ENCODE measurements at regions not wholly inside any gene's neighbourhood (a gene's known extent, or its start where the extent isn't known, plus 50 kb on each side); places are given as distances from the start of the nearest gene placed in this dataset.
"Not testable (repeated sequence)": the region's sequence is repeated elsewhere in the genome, so short reads cannot be mapped to it uniquely, and the experiment has no call there.

DNA sequence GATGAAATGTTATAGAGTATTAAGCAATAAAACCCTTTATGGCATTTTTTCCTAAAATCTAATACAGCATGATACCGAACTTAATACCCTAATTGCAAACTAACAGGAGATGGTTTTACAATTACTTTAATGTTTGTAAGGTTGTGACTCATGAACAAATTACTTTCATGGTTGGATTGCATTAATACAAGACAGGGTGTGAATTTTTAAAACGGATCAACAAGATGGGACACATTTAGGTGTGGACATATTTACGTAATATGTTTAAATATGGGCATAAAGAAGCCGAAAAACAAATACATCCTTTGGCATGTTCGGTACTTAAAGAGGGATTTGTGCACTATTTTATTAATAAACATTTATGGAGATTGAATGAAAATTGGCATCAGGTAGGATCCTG is 168.3 kb upstream of the SPRY2 start:
- no peak for FAIRE-seq

DNA sequence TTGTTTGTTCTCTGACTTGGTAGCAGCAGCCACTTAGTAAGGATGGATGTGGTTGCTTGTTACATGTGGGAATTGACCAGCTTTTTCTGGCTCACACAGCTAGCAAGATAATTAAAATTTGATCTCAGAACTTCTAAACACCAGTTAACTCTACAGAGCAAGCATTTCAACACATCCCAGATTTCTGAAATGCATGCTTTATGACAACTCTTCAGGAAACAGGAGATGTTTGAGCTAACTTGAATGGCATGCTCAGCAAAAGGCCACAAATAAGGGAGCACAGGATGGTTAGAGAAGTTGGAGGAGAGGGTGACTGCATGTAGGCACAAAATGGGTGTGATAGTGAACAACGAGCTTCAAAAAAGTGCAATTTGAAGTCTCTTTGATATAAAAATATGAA is 167.1 kb upstream of the SPRY2 start:
- FAIRE-seq = no peak

DNA sequence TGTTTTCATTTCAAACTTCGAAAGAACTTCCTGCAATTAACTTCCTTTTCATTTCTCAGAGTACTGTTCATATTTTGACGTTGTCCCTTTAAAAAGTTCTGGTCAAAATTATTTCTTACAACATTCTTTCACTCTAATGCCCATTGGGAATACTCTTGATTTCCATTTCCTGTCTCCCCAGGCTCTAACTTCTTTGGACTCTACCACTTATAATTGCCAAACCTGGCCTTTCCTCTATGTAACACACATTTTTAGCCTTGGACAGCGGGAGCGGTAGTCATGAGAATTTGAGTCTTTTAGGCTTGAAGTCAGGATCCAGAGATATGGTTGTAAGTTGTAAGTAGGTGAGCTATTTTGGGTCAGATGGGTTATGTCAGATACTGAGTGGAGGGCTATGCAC is 163.5 kb upstream of the SPRY2 start:
- no peak for FAIRE-seq

DNA sequence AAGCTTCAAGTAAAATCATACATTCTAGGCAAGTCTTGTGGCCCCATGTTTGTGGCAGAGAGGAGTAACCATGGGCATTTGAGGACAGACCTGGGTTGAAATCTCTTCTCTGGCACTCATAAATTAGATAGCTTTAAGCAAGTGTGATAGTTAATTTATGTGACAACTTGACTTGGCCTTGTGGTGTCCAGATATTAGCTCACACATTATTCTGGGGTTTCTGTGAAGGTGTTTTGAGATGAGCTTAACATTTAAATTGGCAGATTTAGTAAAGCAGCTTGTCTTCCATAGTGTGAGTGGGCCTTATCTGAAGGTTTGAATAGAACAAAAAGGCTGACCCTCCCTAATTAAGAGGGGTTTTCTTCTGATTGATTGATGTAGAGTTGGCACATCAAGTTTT is 161.4 kb upstream of the SPRY2 start:
- FAIRE-seq = no peak

DNA sequence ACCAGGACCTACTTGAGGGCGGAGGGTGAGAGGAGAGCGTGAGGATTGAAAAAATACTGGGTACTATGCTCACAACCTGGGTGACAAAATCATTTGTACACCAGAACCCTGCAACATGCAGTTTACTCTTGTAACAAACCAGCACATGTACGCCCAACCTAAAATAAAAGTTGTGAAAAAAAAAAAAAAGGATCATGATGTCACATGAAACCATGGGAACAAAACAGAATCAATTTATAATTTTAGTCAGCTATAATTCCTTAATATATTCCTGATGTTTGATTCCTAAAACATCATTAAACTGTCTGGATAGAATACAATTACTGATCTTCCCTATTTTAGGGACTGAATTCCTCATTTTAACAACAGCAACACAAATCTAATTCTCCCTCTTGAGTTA is 160.6 kb upstream of the SPRY2 start:
- FAIRE-seq = no peak

DNA sequence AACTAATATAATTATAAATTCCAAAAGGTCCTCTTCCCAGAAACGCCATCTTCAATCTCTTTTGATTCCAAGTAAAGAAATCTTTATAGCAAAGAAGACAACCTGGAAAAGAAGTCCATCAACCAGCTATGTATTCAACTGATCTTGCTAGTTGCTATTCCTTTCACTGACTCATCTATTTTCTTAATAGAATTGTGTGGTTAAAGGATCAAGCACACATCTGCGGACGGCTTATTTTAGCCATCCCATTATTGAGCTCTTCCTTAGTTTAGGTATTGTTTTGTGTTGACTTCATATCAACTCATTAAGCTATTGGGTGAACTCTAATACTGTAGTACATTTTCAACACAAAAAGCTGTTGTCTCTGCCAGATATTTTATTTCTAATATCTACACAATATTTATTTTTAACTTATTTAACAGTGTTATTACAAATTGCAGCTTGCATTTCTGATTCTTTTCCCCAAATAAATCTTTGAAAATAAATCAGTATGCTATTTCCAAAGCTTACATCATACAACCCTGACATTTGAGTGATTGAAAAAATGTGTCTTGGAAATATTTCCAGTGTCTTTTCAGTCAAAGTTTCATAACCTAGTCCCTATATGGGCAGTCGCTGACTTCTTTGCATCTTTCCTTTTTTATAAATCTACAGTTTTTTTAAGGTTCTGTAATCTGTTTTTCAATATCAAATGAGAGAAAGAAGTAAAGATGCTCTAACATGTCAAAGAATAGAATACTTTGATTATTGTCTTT is 158.8 kb upstream of the SPRY2 start:
- FAIRE-seq = no peak

DNA sequence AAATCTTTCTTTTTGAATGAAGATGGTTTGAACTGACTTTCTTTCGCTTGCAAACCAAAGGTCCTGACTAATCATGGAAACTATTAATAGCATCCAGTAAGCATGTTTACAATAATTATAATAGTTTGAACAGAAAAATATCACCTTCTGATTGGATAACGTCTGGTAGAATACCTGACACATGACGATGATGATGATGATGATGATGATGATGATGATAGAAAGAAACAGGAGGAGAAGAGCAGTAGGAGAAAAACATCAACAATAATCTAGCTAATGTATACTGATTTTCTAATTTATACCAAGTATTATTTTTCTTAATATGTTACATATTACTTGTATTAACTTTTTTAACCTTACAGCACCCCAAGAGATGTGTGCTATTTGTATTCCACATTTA is 157.5 kb upstream of the SPRY2 start:
- no peak for FAIRE-seq

DNA sequence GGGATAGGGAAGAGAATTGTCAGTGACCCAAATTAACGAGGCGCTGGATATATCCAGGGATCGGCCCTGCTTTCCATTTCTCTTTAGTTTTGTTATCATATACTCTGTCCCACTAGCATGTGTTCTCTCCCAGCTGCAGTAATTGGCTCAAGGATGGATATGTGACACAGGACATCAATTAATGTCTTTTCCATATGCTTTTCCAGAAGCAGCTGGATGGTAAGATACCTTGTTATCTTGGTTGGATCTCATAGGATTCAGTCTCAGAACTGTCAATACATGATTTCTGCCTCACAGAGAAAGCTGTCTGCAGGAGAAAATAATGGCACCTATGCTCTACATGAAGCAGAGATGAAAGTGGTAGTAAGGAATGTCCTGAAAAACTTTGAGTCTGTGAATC is 157.1 kb upstream of the SPRY2 start:
- no peak for FAIRE-seq

DNA sequence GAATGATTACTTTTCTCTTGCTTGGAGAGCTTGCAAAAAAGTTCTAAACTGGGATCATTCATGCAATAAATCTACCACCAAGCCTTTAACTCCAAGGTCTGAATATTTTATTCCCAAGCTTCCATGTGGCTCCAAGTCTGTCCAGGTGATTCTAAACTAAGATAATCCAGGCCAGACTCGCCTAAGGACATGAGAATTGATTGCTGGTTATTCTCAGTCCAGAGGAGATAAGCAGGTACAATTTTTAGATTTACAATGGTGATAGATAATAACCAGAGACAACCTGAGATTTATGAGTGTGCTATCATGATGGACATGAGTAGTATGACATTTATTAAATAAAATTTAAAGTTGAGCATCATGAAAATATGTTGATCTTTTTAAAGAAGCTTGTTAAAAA is 156.5 kb upstream of the SPRY2 start:
- no peak for FAIRE-seq

DNA sequence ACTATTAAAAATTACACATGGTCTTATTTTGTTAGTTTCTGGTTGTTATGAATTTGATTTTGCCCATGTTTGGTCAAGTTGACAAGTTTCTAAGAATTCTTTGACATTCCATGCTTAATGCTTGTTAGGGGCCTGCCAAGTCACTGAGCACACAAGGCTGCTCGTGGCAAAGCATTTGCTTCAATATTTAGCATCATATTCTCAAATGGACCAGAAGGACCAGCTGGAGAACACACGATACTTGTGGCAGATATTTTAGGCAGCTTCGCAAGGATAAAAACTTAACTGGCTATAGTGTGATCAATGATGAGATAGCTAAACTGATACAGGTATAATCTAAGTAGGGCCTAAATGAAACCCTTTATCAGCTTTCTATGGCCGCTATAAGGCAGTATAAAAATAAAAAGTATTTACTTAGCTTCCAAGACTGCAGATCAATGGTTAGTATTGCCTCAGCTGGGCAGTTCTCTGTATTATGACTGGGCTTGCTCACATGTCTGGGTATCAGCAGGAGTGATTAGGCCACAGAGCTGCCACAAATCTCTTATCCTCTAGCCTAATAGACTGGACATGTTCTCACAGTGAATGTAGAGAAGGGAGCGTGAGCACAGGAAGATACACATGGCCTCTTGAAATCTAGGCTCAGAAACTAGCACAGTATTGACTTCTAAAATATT is 155.9 kb upstream of the SPRY2 start:
- FAIRE-seq = no peak

DNA sequence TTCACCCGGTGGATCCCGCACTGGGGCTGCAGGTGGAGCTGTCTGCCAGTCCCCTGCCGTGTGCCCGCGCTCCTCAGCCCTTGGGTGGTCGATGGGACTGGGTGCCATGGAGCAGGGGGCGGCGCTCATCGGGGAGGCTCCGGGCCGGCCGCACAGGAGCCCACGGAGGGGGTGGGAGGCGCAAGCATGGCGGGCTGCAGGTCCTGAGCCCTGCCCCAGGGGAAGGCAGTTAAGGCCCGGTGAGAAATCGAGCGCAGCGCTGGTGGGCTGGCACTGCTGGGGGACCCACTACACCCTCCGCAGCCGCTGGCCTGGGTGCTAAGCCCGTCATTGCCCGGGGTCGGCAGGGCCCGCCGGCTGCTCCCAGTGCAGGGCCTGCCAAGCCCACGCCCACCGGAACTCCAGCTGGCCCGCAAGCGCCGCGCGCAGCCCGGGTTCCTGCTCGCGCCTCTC is 149.6 kb upstream of the SPRY2 start:
- FAIRE-seq = not testable (repeated sequence)

DNA sequence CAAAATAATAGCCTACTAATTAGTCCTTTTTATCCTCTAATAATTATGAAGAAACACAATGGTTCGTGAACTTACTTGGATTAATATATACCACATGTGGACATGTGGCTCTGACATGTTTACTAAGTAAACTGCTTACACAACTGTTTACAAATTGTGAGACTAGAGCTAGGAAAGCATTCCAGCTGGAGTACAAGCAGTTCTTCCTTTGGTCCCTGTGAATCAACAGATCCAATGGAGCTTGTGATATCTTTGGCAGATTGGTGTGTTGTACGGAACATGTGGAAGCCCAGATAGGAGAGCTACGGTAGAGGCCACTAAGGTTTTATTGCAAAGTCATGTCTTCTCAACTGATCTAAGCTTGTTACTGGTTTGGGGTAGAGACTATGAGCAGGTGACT is 145.5 kb upstream of the SPRY2 start:
- FAIRE-seq = peak; percentile 73

DNA sequence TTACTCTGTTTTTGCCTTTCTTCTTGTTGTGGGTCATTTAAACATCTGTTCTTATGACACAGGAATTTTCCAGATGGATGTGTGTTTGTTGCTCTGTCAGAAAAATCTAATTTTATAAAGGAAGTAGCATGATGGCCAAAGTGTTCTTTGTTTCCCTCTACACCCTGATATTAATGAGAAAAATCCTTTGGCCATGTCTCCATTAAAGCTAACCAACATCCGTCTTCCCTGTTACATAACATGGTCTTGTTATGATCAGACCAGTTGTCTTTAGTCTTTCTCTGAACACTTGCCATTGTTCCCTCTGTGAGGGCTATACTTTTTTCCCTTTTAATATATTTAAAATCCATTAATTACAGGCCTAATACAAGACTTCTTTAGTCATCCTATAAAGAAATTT is 142.2 kb upstream of the SPRY2 start:
- FAIRE-seq = no peak

DNA sequence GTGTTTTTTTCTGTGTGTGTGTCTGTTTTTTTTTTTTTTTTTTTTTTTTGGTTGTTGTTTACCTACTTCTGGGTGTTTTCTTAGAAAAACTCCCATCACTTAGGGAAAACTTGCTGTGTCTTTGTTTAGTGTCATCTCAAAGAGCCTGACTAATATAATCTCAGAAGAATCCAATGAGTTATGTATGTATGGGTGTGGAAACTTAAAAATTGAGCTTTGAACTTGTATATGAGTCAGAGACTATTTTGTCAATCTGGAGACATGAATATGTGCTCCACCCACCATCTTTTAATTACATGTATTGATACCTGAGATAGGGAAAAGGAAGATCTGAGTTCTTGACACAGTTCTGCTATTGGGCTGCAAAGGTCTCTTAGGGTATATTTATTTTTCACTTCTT is 140.7 kb upstream of the SPRY2 start:
- no peak for FAIRE-seq

DNA sequence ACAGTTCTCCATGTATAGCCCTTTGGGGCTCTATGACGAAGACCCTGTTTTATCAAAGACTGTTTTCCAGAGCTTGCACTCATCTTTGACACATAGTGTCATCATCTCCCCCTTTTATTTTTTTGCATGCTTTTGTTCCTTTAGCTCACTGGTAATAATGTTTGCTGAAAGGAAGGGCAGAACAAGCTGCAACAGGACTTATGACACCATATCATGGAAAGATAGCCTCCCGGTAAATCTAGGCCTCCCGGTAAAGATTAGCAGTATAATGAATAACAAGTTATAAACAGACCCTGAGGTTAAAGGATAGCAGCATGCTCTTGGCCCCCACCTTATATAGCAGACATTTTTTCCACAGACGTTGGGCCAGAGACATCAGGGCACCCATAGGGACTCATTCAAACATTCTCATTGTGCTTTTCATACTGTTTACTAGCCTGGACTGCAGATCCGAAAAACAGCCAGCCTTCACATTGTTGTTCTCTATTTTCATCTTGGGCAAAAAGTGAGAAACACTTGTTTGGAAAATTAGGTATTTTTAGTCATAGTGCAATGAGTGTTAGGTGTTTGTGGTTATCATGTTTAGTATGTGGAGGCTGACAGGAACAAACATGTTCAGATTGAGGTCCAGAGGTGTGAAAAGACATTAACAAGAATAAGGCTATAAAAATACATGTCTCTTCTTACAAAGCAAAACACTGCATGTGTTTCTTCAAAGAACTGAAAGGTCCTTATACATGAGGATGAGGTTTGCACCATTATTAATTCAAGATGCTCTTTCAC is 136.9 kb upstream of the SPRY2 start:
- FAIRE-seq = no peak

DNA sequence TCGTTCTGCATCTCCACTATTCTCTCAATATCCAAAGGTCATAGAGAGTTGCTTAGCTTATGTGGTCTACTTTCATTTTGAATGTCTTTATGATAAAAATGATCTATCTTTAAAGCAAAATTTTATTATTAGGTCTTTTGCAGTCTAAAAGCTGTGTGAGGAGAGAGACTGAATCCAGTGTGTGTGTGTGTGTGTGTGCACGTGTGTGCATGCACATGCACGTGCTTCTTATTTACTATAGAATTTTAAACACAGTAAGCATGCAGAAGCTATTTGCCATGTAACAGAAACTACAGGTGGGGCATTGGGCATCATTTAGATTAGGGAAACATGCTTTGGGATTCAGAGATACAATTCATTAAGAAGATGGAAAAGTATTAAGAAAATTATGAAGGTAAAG is 136.0 kb upstream of the SPRY2 start:
- FAIRE-seq = no peak

DNA sequence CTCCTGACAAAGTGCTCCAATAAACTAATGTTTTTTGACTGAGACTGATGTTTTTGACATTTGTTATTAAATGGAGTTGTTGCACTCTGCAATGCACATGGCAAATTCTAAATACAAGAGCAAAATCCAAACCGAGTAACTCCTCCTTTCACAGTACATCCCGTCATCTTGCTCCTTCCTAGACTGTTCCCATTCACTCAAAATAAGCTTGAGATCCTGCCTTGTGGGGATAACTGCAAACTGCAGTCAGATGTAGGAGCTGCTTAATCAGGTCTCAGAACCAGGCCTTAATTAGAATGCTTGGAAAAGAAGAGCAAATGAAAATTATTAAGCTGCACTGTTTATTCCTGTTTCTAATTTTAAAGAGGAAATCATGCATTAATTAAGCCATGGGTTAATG is 134.8 kb upstream of the SPRY2 start:
- FAIRE-seq = no peak

DNA sequence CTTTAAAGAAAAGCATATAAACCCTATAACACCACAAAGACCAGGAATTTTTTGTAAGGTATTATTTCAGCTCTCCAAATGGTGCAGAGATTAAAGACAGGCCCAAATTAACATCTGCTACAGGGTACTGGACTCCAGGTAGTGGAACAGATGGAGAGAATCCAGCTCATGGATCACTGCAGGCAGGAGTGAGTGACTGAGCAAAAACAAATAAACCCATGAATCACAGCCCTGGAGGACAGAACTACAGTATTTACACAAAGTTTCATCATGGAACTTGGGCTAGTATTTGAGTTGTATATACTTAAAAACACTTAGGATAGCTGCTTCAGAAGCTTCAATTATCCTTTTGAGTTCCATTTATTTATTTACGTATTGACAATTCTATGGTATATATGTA is 132.8 kb upstream of the SPRY2 start:
- FAIRE-seq = no peak

DNA sequence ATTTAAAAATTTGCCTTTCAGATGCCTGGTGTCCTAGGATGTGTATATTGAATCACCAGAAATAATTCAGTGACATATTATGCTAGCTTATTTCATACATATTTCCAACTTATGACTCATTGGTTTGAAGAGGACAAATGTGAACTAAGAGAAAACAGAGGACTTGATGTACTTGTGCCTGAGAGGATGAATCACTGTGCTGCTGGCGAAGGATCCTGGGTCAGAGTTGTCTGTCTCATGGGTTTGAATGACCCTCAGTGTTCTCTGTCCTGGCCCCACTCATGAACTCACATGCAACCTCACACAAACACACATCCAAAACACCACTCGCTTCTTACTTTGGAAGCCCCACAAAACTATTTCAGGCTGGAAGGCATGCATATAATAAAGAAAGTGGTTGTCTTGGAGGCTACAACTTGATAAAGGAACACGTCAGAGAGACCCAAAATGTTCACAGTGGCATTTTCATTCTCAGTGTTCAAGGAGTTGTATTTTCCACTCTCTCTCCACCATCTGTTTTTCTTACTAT is 129.0 kb upstream of the SPRY2 start:
- FAIRE-seq = no peak

DNA sequence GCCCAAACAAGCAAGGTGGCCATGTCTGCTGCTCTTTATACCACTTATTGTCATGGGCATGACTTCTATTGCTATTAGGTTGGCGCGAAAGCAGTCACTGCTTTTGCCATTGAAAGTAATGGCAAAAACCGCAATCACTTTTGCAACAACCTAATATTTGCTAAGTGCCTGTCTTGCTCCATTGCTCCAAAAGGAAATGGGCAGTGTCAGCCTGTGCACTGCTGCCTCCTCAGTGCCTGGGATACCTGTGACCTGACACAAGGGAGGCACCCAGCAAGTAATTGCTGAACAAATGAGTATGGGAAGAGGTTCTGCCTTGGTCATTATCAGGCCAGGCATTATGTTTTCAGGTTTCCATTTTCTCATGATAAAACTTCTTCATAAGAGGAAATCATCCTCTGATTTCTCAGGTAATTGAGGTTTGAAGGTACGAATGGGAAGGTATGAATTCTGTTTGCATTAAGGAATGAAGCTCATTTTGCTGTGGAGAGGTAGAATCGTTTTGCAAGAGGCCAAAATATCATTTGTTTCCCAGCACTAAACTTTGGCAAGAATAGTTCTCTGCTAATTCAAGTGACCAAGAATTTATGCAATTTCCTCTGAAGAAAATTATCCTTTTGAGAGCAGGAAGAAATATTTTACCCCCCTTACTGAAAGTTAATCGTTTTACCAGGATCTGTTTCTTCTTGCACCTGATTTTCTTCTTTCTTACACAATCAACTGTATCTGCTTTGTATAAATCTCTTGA is 128.4 kb upstream of the SPRY2 start:
- no peak for FAIRE-seq

DNA sequence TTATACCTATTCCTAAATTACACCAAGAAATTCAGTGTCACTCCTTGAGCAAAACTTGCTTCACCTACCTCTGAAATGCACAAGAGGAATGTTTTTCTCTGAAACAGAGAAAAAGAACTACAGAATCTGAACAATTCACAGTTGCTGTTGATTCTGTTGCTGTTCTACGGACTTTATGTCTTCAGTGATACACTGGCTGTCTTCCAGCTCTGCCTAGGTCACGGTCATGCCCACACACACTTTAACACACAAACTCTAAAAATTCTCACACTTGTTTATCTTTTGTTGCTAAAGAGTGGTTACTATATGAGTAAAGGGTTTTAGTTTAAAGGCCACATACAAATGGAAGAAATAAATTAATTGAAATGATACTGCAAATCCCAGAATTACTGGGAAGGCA is 124.4 kb upstream of the SPRY2 start:
- no peak for FAIRE-seq

DNA sequence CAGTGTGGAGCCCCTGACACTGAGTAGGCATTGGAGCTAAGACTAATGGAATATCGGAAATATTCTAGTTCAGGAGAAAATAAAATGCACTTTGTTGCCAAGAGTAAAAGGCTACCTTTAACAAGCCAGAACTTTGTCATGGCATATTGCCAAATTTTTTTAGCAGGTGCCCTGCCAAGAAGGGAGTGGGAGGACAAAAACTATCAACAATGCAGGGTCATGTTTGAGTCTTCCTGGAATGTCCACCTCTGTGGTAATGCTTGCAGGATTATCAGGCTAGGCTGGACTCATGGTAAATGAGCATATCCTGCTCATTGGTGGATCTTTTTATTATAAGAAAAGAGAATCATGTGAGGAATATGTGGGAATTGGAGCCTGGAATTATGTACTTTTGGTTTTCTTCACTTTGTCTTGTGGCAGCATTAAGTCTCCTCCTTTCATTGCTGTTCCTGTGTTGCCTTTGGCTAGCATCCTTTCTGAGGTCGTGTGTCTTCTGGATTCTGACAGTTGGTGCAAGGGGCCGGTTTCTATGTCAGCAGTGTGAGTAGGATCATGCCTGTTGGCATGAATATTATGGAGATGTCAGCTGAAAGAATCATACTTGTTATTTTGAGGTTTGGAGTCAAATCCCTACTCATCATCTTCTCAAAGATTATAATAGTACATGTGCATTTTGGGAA is 122.9 kb upstream of the SPRY2 start:
- no peak for FAIRE-seq
